ENCODE measurements at regions not wholly inside any gene's neighbourhood (a gene's known extent, or its start where the extent isn't known, plus 50 kb on each side); places are given as distances from the start of the nearest gene placed in this dataset.

DNA sequence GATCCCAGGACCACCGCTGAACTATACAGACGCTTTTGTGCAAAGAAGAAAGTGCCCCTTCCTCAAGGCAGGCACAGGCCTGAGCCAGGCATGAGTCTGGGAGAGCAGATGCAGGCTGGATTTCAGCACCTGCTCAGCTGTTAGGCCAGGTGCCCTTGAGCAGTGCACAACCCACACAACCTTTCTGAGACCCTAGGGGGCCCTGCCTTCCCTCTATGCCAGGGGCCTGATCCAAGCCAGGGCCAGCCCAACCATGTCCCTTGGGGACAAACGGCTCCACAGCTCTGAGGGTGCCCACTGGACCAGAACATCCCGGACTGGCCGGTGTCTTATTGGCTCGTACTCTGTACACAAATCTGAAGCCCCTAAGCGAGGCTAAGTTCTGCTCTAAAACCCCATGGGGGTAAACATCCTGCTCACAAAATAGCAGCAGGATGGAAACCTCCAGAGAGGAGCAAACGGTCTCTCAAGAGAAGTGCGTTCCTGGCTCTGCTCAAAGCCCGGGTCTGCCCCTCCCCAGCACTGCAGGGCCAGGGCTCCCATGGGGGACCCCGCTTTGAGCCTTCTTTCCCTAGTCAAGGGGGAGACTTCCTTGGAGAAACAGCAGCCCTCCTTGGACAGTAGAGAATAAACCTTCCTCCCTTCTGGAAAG is 275.1 kb downstream of the NPHP4 start:
- H3K4me2 ChIP-seq (ENCODE audit: control insufficient read depth, insufficient read depth) = no peak overlapping the region
- H3K4me3 ChIP-seq = no peak overlapping the region
- no peaks in the 10 kb centered on the region for H3K4me1 ChIP-seq (ENCODE audit: control insufficient read depth, insufficient read depth, low read length)
- DNase-seq (ENCODE audit: low read depth, low spot score) (no peak), FAIRE-seq (no peak), ATAC-seq (no peak)
- H3K27me3 ChIP-seq (replicated peaks in 1 of 2; ENCODE audit: control insufficient read depth in 2 of 2, insufficient read depth in 2 of 2, low read length in 1 of 2) = no peaks in the 10 kb centered on the region
- no peaks in the 10 kb centered on the region; the same call in 2 of the 3 replicates for H3K9me3 ChIP-seq (replicated peaks; ENCODE audit: control insufficient read depth, insufficient read depth, low read length)
- in situ Hi-C loops (cut with MboI) (no loop called here), intact Hi-C loops (cut with micrococcal nuclease; ENCODE audit: unreplicated experiment) (no loop called here)
- BruUV-seq (replicated peaks) = no TSS peak
- ChIA-PET SMC1A (ENCODE audit: uncharacterized antibody, unreplicated experiment) (no interaction called here), RAD21 (ENCODE audit: unreplicated experiment) (no interaction called here), POLR2A (no interaction called here), CTCF (no interaction called here)
- no peak overlapping the region for H3K27ac ChIP-seq (ENCODE audit: control insufficient read depth, insufficient read depth)
- H3K36me3 ChIP-seq (ENCODE audit: control insufficient read depth in 2 of 2, insufficient read depth in 2 of 2, low read length in 1 of 2) = no peaks in the 10 kb centered on the region
- no peak overlapping the region for H3K9ac ChIP-seq (ENCODE audit: control insufficient read depth, insufficient read depth, low read length)
- no peak overlapping the region for H2AFZ ChIP-seq (ENCODE audit: control insufficient read depth, low read depth, low read length)
- TF ChIP-seq ZNF592 (IDR thresholded peaks at IDR 0.05) = no peak
- no peak for TF ChIP-seq IKZF2 (IDR thresholded peaks at IDR 0.05)
- no peak for TF ChIP-seq NFIC (IDR thresholded peaks at IDR 0.05; ENCODE audit: low read depth, low read length)
- TF ChIP-seq NFXL1 (IDR thresholded peaks at IDR 0.05; ENCODE audit: borderline replicate concordance) = no peak
- TF ChIP-seq, protein P1, sequence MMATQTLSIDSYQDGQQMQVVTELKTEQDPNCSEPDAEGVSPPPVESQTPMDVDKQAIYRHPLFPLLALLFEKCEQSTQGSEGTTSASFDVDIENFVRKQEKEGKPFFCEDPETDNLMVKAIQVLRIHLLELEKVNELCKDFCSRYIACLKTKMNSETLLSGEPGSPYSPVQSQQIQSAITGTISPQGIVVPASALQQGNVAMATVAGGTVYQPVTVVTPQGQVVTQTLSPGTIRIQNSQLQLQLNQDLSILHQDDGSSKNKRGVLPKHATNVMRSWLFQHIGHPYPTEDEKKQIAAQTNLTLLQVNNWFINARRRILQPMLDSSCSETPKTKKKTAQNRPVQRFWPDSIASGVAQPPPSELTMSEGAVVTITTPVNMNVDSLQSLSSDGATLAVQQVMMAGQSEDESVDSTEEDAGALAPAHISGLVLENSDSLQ (IDR thresholded peaks at IDR 0.05) = no peak
- TF ChIP-seq RBBP5 (conservative IDR thresholded peaks at IDR 0.05) = no peak
- TF ChIP-seq, protein P2, sequence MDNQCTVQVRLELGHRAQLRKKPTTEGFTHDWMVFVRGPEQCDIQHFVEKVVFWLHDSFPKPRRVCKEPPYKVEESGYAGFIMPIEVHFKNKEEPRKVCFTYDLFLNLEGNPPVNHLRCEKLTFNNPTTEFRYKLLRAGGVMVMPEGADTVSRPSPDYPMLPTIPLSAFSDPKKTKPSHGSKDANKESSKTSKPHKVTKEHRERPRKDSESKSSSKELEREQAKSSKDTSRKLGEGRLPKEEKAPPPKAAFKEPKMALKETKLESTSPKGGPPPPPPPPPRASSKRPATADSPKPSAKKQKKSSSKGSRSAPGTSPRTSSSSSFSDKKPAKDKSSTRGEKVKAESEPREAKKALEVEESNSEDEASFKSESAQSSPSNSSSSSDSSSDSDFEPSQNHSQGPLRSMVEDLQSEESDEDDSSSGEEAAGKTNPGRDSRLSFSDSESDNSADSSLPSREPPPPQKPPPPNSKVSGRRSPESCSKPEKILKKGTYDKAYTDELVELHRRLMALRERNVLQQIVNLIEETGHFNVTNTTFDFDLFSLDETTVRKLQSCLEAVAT (IDR thresholded peaks at IDR 0.05) = no peak
- no peak for TF ChIP-seq CBX5 (IDR thresholded peaks at IDR 0.05; ENCODE audit: low read depth)
- no peak for TF ChIP-seq TARDBP (IDR thresholded peaks at IDR 0.05; ENCODE audit: borderline replicate concordance)
- TF ChIP-seq MTA3 (IDR thresholded peaks at IDR 0.05; ENCODE audit: borderline replicate concordance, low read length) = no peak
- TF ChIP-seq NR2C1 (IDR thresholded peaks at IDR 0.05) = no peak
- no peak for TF ChIP-seq SKIL (IDR thresholded peaks at IDR 0.05; ENCODE audit: low read depth, poor library complexity, severe bottlenecking)
- WGBS (ENCODE audit: insufficient coverage, insufficient replicate concordance, low lambda C conversion rate, missing lambda C conversion rate) = 10% methylated on average over 11 of the region's 11 CpGs
- H3K79me2 ChIP-seq (ENCODE audit: control insufficient read depth, insufficient read depth, low read length) = no peaks in the 10 kb centered on the region
- H4K20me1 ChIP-seq (ENCODE audit: control insufficient read depth, insufficient read depth) = no peaks in the 10 kb centered on the region
